Smooth muscle cell (in vitro differentiated cells): ENCODE measurements at regions not wholly inside any gene's neighbourhood (a gene's known extent, or its start where the extent isn't known, plus 50 kb on each side); places are given as distances from the start of the nearest gene placed in this dataset.
A peak's percentile ranks its signal among the peaks of the same experiment; 100 is the strongest.

Experiments
- DNase-seq: peaks from one replicate; lab custom pipeline; 2025; ENCODE audit not compliant: unreplicated experiment; lab: John Stamatoyannopoulos, UW
- H2AFZ ChIP-seq: fragments of 200-600 bp; sonication (generic); 2 replicates; pipeline ENCODE4 v1.6.0; 2016; ENCODE audit warnings: antibody characterized with exemption, low read depth, mild to moderate bottlenecking
- H3F3A ChIP-seq: fragments of 200-600 bp; sonication (generic); 2 replicates; pipeline ENCODE4 v1.6.0; 2017; ENCODE audit warnings: antibody characterized with exemption, low read depth
- H3K27ac ChIP-seq: fragments of 200-600 bp; sonication (generic); 2 replicates; pipeline ENCODE4 v1.5.1; 2016; ENCODE audit warnings: low read depth, mild to moderate bottlenecking
- H3K27me3 ChIP-seq: fragments of 200-600 bp; sonication (generic); 2 replicates; pipeline ENCODE4 v1.6.1; 2016; ENCODE audit warnings: low read depth, mild to moderate bottlenecking
- H3K36me3 ChIP-seq: fragments of 200-600 bp; sonication (generic); 2 replicates; pipeline ENCODE4 v1.5.1; 2016; ENCODE audit warnings: low read depth
- H3K4me1 ChIP-seq: fragments of 200-600 bp; sonication (generic); 2 replicates; pipeline ENCODE4 v1.5.1; 2016; ENCODE audit warnings: low read depth
- H3K4me2 ChIP-seq: fragments of 200-600 bp; sonication (generic); 2 replicates; pipeline ENCODE4 v1.6.0; 2016; ENCODE audit warnings: mild to moderate bottlenecking
- H3K4me3 ChIP-seq: fragments of 200-600 bp; sonication (generic); 2 replicates; pipeline ENCODE4 v1.5.1; 2016; ENCODE audit warnings: mild to moderate bottlenecking
- H3K79me2 ChIP-seq: fragments of 200-600 bp; sonication (generic); 2 replicates; pipeline ENCODE4 v1.6.0; 2016; ENCODE audit warnings: low read depth, mild to moderate bottlenecking
- H3K9ac ChIP-seq: fragments of 200-600 bp; sonication (generic); 2 replicates; pipeline ENCODE4 v1.6.0; 2016; ENCODE audit warnings: low read depth
- H3K9me3 ChIP-seq: fragments of 200-600 bp; sonication (generic); replicated peaks from 2 replicates; pipeline ENCODE4 v1.5.1; 2016; ENCODE audit warnings: low read depth
- H4K20me1 ChIP-seq: fragments of 200-600 bp; sonication (generic); 2 replicates; pipeline ENCODE4 v1.6.0; 2016; ENCODE audit warnings: low read depth
- CTCF ChIP-seq: fragments of 200-600 bp; sonication (generic); IDR thresholded peaks from 2 replicates; pipeline ENCODE4 v1.5.1; 2017; ENCODE audit warnings: borderline replicate concordance, mild to moderate bottlenecking, antibody characterized with exemption; ENCODE audit not compliant: insufficient read depth, poor library complexity, severe bottlenecking
- WGBS: methylation state at CpG from one replicate; pipeline ENCODE4 v1.1.7; 2016; ENCODE audit warnings: low lambda C conversion rate; 5-methylcytosine and 5-hydroxymethylcytosine counted together

GRCh38 chr3:103906304-103906703, 1460.4 kb upstream of the ALCAM start:
- Histone ChIP-seq H3K9me3 (no peaks in the 10 kb centered on the region), H3F3A (no peaks in the 10 kb centered on the region), H3K4me3 (no peak overlapping the region), H3K4me2 (peak overlapping the region; percentile 66), H4K20me1 (no peaks in the 10 kb centered on the region), H2AFZ (no peak overlapping the region), H3K79me2 (no peaks in the 10 kb centered on the region), H3K36me3 (no peaks in the 10 kb centered on the region), H3K4me1 (no peaks in the 10 kb centered on the region), H3K9ac (no peak overlapping the region), H3K27ac (no peak overlapping the region), H3K27me3 (no peaks in the 10 kb centered on the region)
- WGBS: 49% methylated on average over 2 of the region's 2 CpGs
- DNase-seq: no peak
- no peak for TF ChIP-seq CTCF

- 63% methylated on average over 2 of the region's 2 CpGs for WGBS
- H3K27ac ChIP-seq: no peak overlapping the region
- H3K27me3 ChIP-seq: no peaks in the 10 kb centered on the region
These were observed 1459.9 kb upstream of the ALCAM start for GRCh38 chr3:103906808-103907207.

GRCh38 chr3:103907567-103907966, 1459.1 kb upstream of the ALCAM start:
- Histone ChIP-seq H4K20me1 (no peaks in the 10 kb centered on the region), H3F3A (no peaks in the 10 kb centered on the region), H3K9ac (no peak overlapping the region), H3K4me1 (no peaks in the 10 kb centered on the region), H3K27ac (no peak overlapping the region), H3K79me2 (no peaks in the 10 kb centered on the region), H3K4me2 (no peak overlapping the region), H3K4me3 (no peak overlapping the region), H3K27me3 (no peaks in the 10 kb centered on the region), H2AFZ (no peak overlapping the region), H3K9me3 (no peaks in the 10 kb centered on the region), H3K36me3 (no peaks in the 10 kb centered on the region)
- TF ChIP-seq CTCF: no peak
- DNase-seq: no peak
- WGBS: 94% methylated on average over 3 of the region's 3 CpGs

More at GRCh38 chr3:103906808-103907207, 1459.9 kb upstream of the ALCAM start:
- Histone ChIP-seq H3F3A (no peaks in the 10 kb centered on the region), H3K4me1 (no peaks in the 10 kb centered on the region), H3K36me3 (no peaks in the 10 kb centered on the region), H3K79me2 (no peaks in the 10 kb centered on the region), H3K4me3 (no peak overlapping the region), H3K4me2 (peak overlapping the region; percentile 66), H4K20me1 (no peaks in the 10 kb centered on the region), H3K9ac (no peak overlapping the region), H2AFZ (peak overlapping the region; percentile 20), H3K9me3 (no peaks in the 10 kb centered on the region)
- TF ChIP-seq CTCF: no peak
- no peak for DNase-seq

GRCh38 chr3:103909395-103909794, 1457.3 kb upstream of the ALCAM start:
- Histone ChIP-seq H3K36me3 (no peaks in the 10 kb centered on the region), H3K27ac (no peak overlapping the region), H3K27me3 (no peaks in the 10 kb centered on the region), H3K9me3 (no peaks in the 10 kb centered on the region), H3K4me3 (no peak overlapping the region), H4K20me1 (no peaks in the 10 kb centered on the region), H3K4me1 (no peaks in the 10 kb centered on the region), H3K4me2 (no peak overlapping the region), H2AFZ (no peak overlapping the region), H3K9ac (no peak overlapping the region), H3K79me2 (no peaks in the 10 kb centered on the region), H3F3A (no peaks in the 10 kb centered on the region)
- TF ChIP-seq CTCF: no peak
- DNase-seq: no peak
- 88% methylated on average over 1 of the region's 1 CpG for WGBS
